ENCODE measurements at regions not wholly inside any gene's neighbourhood (a gene's known extent, or its start where the extent isn't known, plus 50 kb on each side); places are given as distances from the start of the nearest gene placed in this dataset.

- DNase-seq = no peak
Observed at GRCh38 chr2:62564380-62565137, 58.6 kb upstream of the TMEM17 start.

DNA sequence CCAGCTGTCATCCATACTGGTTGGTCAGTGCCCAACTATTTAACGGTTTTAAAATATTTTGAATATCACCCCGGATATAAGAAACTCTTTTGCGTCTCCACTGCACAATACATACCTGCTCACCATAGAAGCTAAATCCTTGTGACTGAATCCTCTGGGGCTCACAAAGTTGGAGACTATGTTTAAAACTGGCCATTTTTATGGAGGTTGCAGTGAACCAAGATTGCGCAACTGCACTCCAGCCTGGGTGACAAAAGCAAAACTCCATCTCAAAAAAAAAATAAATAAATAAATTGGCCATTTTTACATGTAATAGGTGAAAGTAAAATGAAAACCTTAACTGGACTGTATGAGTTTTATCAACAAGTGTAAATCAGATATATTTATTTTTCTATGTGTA lies 55.6 kb upstream of the TMEM17 start:
- no peak for DNase-seq

DNA sequence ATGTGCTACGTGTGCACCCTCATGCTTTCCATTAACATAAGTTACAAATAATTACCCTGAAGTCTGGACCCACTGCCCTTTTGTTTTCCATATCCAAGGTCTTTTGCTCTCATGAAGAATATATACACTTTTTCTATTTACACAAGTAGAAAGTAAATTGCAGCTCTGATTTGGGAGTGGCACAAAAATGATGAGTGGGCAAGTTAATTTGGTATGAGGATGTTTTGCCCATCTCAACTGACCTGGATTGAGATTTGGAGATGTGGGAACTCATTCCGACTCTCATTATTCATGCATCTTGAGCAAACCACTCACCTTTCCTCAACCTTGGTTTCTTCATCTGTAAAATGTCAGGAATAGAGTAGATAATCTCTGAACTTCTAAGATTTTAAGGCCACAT lies 53.6 kb upstream of the TMEM17 start:
- no peak for DNase-seq

DNA sequence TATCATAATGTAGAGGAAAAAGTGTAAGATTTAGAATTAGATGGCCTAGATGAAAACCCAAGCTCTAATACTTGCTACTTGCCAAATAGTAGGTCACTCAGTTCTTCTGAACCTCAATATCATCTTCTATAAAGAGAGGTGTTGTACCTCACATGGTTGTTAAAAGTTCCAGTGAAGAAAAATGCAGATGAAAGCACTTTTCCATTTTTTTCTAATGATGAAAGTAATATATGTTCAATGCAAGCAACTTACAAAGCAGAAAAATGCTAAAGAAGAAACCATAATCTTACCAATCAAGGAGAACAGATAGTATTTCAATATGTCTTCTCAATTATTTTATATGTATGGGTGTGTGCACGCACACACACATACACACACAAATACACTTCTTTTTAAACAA lies 52.7 kb upstream of the TMEM17 start:
- DNase-seq = no peak

DNA sequence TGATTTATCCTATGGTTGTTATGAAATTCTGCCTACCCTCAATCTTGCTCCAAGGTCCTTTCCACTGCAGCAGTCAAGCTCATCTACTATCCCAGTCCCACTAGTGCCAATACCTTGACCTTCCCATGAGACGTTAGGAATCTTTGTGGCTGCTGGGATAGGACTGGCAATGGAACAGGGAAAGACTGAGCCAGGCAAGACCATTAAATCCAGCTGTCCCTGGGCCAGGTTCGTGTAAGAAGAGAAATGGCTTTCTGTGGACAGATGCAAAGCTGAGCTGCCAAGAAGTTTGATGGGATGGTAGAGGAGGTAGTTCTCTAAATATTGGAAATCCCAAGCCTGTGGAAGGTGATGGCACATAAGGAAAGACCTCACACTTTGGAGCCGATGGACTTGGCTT lies 50.1 kb upstream of the TMEM17 start:
- no peak for DNase-seq

Measured in DMS53 (cell line).